Activated CD4-positive, alpha-beta T cell treated with anti-CD3 and anti-CD28 coated beads, Interleukin-2, amount 50 U/mL, for 1 hour (primary cell): ENCODE measurements at regions not wholly inside any gene's neighbourhood (a gene's known extent, or its start where the extent isn't known, plus 50 kb on each side); places are given as distances from the start of the nearest gene placed in this dataset.
"Not testable (repeated sequence)": the region's sequence is repeated elsewhere in the genome, so short reads cannot be mapped to it uniquely, and the experiment has no call there.

Experiments used
- DNase-seq: peaks from one replicate; pipeline ENCODE4 v3.0.0-alpha.2; 2020

DNA sequence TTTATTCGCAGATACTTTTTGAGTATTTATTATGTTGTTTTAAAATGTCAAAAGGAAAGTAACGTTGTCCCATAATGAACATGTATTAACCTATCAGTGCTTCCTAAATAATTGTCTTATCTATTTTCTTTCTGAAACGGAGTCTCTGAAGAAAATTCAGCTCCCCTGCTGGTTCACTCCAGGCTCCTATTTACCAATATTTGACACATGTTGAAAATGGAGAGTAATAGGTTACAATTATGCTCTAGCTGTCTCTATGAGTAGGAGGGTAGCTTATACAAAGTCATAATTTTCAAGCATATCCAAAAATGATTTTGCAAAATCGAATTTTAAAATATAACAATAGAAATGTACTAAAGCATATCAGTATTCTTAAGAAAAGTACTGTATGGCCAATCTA lies 844.1 kb downstream of the CDH18 start:
- DNase-seq: no peak

DNA sequence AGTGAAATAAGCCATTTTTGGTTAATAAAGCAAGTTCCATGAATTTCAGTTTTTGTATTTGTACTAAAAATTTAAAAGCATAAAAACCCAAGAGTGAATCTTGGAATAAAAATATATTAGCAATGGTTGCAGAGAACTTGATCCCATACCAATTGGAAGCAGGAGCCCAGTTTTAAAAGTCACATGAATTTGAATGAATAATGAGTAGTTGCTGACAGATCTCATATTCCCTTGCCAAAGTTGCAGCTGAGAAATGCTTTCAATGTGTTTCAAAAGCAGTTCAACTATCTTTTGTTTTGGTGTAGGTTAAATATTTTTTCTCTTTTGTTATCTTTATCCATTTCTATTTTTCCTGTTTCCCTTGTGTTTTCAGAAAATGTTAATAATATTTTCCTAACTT lies 818.6 kb downstream of the CDH18 start:
- DNase-seq: no peak

DNA sequence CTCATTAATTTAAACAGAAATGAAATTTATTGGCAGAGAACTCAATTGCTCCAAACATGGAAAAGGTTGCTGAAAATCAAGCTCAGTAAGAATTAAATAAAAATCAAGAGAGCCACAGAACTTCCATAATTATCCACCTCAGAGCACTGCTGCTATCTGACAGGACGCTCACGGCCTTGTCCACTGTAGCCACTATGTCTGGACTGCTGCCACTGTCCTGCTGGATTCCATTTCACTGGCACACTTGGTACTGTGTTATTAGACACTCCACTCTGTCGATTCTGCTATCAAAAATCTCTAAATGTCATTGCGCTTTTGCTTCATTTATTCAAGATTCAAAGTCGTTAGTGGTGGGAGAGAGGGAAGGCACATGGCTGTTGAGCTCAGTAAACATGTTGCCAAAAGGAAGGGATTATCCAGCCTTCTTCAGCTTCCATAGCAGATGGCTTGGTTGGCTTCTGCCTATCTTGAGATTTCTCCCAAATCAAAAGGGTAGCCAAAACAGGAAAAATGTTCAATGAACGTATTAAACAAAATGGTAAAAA lies 815.0 kb downstream of the CDH18 start:
- DNase-seq: no peak

DNA sequence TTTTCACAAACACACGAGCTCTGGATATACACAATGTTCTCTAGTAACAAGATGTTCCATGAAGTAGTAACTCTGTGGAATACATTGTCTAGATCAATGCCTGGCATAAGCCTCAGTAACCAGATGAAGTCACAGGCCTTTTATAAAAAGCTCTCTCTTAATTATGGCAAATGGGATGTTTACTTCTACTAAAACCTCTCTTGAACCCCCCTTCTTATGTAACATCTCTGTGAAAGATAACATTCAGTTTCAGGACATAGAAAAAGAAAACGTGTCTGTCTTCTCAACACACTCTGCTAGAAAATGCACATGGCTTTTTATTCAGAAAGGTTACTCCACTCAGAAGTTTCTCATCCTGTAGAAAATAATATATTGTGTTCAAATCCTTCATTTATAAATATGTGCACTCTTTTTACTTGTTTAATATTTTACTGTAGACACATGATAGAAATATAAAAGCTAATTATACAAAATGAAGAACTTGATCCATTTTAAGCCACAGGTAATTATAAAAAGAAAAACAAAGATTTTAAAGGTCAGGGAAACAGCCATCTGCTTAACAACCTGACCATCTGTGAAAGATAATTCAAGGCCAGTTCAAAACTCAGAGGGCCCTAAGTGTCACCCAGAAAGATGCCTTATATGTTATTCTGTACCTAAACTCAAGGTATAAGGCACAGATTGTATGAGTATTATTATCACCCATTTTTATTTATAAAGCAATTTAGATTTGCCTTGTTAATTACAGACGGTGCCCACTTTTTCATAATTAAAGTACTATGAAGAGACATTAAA lies 812.0 kb downstream of the CDH18 start:
- no peak for DNase-seq

DNA sequence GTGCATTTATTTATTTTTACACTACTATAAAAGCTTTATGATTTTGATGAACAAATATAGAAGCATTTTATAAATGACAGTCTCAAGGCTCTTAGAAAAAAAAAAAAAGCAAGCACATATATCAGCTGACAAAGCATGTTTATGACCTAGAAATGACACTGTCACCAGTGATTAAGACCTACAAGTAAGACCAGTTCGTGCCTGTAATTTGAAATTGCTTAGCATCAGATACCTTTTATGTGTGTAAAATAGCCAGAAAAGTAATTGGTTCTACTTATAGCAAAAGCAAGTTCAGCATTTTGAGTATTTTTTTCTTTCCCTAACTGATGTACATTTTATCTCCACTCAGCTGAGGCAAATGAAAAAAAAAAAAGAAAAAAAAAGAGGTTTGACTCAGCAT lies 808.4 kb downstream of the CDH18 start:
- no peak for DNase-seq

DNA sequence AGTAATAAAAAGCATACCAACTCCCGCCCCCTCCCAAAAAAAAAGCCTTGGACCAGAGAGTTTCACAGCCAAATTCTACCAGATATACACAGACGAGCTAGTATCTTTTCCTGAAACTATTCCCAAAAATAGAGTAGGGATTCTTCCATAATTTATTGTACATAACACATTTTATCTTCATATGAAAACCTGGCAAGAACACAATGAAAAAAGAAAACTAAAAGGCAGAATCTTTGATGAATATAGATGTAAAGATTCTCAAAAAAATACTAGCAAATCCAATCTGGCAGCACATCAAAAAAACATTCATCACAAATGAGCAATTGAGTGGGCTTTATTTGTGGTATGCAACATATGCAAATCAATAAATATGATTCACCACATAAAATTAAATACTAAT lies 798.8 kb downstream of the CDH18 start:
- DNase-seq: no peak

DNA sequence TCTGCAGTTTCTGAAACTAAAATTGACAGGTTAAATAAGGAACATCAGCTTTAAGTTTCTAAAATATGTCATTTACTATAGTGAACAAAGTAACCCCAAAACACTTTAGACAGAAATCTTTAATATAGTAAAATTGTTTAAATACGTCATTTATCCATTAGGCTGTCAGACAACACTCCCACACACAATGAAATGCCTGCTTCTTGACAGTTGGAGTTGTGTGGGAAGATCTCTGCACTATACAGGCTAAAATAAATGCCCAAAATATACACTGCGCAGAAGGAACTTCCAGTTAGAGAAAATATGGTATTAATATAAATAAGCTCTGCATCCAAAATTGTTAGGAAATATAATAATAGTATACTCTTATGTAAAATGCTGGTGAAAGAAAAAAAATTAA lies 794.4 kb downstream of the CDH18 start:
- no peak for DNase-seq

DNA sequence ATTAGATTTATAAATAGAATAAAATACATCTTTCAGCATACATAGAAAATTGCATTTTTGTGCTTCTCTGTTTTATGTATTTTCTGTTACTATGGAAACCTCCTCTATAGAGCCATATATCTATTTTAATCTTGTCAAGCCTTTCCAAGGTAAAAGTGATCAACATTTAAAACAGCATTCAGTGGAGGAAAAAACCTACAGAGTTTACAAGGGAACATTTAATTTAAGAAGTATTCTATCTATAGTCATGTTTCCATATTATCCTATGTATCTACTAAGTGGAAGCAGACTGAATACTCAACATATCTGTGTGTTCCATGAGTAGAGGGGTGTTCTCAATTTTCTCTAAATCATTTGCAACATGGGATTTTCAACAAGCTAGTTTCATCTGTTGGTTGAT lies 791.4 kb downstream of the CDH18 start:
- DNase-seq: no peak

DNA sequence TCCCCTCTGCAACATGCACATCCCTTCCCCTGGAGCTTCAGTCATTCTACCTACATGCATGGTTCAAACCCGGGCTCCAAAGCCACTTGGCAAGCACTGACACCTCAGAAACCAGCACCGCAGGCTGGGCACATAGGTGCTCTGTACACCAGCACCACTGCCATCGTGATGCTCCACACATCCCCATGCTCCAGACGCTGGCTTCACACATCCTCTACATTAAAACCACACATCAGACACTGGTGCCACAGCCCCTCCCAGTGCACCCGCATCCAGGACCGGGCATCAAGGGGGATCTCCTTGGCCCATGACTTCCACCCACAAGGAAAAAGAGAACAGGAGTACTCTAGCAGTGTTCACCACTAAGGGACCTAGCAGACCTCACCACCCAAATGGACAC lies 787.7 kb downstream of the CDH18 start:
- no peak for DNase-seq

DNA sequence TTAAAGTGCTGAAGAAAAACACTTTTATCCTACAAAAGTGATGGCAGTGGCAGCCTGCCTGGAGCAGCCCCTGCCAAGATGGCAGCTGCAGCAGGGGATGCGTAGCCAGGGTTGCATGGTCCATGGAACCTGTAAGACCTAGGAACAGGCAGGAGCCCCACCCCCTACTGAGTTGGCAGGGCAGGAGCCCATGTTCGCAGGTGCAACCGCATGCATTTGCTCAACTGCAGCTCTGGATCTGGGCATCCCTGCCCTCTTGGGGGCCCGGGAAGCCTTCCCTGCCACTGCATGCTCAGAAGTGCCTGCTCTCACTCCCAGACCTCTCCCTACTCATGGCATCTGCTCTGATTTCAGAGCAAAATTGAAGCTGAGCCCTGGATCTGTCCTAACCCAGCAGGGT lies 779.6 kb downstream of the CDH18 start:
- DNase-seq: no peak

DNA sequence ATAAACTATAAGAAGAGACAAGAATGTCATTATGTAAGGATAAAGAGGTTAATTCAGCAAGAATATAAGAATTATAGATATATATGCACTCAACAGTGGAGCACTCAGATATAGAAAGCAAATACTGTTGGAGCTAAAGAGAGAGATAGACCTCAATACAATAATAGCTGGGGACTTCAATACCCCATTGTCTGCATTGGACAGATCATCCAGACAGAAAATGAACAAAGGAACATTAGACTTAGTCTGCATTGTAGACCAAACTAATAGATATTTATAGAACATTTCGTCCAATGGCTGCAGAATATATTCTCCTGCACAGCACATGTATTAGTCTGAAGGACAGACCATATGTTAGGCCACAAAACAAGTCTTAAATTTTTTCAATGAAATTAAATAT lies 777.1 kb downstream of the CDH18 start:
- DNase-seq: no peak

DNA sequence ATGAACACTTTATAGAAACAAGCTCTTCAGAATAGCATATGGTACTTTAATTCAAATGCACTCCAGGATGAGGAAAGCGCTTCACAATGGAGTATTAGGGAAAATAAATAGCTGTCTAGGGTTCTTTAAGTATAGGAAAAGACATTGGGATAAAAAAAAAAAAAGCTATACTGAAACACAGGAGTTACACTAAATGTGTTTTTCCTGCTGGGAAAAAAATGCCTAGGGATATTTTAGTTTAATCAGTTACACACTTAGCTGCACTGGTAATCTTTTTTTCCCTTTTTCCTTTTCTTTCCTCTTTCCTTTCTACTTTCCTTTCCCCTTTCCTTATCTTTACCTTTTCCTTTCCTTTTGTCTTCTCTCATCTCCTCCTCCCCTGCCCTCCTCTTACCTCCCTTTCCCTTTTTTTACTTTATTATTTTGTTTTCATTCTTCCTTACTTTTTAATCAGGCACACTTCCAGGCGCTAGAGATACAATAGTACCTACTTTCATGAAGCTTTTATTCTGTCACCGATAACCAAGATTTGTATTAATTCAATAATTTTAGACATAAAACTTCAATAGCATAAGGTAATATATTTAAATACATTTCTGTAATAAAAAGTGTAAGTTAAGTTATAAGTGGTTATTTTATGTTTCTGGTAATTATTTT lies 758.7 kb downstream of the CDH18 start:
- DNase-seq: no peak

DNA sequence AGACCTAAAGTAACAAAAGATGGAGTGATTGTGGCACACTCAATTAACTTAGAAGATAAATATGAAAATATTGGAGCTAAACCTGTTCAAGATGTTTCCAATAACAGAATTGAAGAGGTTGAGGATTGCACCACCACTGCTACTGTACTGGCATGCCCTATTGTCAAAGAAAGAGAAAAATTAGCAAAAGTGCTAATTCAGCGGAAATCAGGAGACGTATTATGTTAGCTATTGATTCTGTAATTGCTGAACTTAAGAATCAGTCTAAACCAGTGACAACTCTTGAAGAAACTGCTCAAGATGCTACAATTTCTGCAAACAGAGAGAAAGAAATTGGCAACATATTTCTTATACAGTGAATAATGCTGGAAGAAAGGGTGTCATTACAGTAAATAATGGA lies 754.4 kb downstream of the CDH18 start:
- no peak for DNase-seq

DNA sequence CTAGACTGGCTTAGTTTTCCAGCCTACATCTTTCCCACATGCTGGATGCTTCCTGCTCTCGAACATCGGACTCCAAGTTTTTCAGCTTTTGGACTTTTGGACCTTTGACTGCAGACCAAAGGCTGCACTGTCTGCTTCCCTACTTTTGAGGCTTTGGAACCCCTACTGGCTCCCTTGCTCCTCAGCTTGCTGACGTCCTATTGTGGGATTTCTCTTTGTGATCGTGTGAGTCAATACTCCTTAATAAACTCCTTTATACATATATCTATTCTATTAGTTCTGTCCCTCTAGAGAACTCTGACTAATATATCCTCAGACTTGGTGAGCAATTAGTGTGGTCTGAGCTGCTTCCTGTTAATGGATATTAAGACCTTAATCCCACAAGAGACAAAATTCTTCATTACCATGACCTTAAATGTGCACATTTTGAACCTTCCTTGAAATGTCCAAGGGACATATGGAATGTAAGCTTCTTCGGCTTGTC lies 752.9 kb downstream of the CDH18 start:
- no peak for DNase-seq

DNA sequence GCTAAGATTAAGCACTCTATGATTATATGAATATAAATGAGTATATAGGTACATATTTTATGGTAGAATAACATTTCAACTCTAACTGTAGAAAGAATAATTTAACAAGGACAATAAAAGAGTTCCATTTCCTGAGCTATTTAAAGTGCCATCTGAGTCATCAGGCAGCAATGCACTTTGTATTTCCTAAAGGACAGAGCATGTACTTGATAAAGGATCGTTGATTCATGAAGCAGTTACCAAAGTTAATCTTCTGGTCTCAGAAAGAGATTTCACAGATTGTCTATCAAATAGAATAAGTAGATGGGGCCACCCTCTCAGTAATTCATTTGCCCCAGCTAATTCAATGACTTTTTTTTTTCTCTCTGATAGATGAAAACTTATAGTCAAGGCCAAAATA lies 747.8 kb downstream of the CDH18 start:
- no peak for DNase-seq

DNA sequence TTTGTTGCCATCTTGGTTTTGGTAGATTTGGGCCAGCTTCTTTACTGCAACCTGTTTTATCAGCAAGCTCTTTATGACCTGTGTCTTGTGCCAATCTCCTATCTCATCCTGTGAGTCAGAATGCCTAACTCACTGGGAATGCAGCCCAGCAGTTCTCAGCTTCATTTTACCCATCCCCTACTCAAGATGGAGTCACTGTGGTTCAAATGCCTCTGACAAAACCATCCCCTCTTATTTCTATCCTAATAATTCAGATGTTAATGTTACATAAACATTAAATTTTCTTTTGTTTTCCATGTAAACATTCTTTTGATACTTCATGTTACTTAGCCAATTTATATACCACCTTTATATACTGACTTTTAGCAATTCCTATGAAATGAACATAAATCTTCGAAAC lies 746.3 kb downstream of the CDH18 start:
- no peak for DNase-seq

DNA sequence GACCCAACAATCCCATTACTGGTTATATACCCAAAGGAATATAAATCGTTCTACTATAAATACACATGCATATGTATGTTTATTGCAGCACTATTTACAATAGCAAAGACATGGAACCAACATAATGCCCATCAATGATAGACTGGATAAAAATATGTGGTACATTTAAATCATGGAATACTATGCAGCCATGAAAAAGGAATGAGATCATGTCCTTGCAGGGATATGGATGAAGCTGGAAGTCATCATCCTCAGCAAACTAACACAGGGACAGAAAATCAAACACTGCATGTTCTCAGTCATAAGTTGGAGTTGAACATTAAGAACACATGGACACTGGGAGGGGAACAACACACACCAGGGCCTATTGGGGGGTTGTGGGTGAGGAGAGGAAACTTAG lies 741.8 kb downstream of the CDH18 start:
- not testable (repeated sequence) for DNase-seq

DNA sequence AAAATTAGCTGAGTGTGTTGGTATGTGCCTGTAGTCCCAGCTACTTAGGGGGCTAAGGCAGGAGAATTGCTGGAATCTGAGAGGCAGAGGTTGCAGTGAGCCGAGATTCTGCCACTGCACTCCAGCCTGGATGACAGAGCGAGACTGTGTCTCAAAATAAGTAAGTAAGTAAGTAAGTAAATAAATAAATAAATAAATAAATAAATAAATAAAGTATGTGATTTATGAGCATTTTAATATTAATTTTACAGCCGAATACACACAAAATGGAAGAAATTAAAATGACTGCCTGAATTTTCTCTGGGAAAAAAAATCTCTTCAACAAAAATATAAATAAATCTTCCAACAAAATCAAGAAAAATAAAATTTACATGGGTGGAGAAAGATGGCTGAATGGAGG lies 740.7 kb downstream of the CDH18 start:
- DNase-seq: no peak

DNA sequence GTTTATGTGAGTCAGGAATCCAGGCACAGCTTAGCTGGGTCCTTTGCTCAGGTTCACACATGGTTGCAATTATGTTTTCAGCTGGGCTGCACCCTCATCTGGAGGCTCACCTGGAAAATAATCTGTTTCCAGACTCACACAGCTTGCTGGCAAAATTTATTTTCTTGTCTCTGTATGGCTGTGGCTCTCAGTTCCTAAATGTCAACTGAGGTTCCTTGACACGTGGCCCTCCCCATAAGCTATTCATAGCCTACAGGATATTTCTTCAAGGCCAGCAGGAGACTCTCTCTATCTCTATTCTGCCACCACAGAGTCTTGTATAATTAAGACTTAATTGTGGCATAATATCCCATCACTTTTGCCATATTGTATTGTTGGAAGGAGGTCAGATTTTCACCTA lies 732.0 kb downstream of the CDH18 start:
- DNase-seq: no peak

DNA sequence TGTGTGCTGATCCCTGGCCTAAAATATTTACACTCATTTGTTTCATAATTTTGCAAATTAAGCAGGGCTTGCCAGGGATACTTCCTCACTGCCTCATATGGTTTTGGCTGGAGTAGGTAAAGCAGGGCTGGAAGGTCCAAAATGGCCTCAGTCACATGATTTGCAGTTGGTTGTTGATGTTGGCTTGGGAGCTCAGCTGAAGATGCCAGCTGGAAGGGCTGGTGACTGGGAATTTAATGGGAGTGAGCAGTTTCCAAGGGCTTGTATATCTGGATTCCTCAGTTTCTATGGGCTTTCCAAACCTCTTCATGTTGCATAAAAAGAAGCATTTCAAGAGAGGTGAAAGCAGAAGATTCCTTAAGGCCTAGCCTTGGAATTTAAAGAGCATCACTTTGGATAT lies 729.3 kb downstream of the CDH18 start:
- DNase-seq: no peak

DNA sequence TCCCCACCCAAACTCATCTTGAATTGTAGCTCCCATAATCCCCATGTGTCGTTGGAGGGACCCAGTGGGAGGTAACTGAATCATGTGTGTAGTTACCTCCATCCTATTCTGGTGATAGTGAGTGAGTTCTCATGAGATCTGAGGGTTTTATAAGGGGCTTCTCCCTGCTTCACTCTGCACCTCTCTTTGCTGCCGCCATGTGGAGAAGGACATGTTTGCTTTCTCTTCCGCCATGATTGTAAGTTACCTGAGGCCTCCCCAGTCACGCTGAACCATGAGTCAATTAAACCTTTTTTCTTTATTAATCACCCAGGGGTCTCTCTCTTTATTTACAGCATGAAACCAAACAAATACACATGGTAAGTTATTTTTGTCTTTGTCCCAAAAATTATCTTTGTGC lies 726.1 kb downstream of the CDH18 start:
- DNase-seq: no peak

DNA sequence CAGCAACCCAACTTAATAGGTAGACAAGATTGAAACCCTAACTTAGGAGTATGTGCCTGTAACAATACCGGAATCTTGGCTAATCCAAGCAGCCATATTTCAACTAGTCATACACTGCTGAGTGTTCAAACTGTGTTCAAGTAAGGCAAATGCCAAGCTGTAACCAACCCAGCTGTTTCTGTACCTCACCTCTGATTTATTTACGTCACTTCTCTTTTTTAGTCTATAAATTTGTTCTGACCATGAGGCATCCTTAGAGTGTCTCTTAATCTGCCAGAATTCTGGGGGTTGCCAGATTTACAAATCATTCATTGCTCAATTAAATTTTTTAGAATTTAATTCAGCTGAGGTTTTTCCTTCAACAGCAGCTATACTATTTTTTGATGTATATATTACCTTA lies 723.2 kb downstream of the CDH18 start:
- no peak for DNase-seq

DNA sequence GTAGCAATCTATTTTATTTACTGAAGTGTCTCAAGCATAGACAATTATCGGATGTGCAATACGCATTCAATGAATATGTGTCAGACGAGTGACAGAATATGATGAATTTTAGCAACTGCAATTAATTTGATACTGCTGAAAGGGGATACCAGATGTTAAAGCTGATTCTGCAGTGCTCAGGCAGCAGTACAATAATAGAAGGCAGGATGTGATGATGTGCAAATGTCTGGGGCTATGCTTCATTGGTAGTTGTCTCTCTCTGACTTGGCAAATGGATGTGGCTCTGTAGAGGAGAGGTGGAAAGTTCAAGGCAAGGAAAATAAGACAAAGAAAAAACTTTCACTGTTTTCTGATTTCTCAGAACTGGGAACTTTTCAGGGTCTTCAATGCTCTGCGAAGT lies 721.2 kb downstream of the CDH18 start:
- no peak for DNase-seq

DNA sequence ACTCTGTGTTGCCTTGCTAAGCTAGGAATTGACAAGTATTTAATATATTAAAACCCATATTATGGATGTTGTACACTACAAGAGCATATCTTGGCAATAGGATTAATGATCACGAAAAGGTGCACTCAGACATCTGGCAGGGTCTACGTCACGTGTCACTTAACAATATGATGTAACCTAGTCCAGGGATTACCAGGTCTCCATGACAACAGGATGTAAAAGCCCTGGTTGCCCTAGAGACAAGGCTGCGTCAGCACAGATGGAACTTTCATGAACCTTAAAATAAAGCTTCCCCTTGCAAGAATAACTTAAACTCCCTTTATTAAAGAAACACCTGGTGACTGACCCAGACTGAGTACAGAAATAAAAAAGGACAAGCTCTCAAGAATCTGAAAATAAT lies 717.8 kb downstream of the CDH18 start:
- no peak for DNase-seq

DNA sequence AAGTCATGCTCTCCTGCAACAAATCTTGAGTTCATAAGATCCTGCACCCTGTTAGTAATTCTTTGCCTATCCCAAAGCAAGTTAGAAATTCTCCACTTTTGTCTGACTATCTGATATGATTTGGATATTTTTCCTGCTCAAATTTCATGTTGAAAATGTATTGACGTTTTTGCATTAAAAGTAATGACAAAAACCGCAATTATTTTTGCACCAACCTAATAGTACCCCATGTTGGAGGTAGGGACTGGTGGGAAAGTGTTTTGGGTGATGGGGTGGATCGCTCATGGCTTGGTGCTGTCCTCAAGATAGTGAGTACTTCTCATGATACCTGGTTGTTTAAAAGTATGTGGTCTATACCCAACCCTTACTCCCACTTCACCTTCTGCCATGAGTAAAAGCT lies 713.4 kb downstream of the CDH18 start:
- DNase-seq: no peak
